Keratinocyte (primary cell): ENCODE measurements at regions not wholly inside any gene's neighbourhood (a gene's known extent, or its start where the extent isn't known, plus 50 kb on each side); places are given as distances from the start of the nearest gene placed in this dataset.

ENCODE experiments used
- EZH2 ChIP-seq: IDR thresholded peaks from one replicate; pipeline ENCODE4 v1.6.1; 2012; ENCODE audit warnings: inconsistent platforms, mild to moderate bottlenecking, low read length, moderate library complexity
- TF ChIP-seq, protein P1 (sequence below), 3 experiments: IDR thresholded peaks in 1 of 3; conservative IDR thresholded peaks in 1 of 3; optimal IDR thresholded peaks in 1 of 3; 2 replicates in 2 of 3; 3 replicates in 1 of 3; pipeline versions ENCODE3 to v1.5.1; 2011; ENCODE audit warnings: low read length in 3 of 3, mild to moderate bottlenecking in 3 of 3, moderate library complexity in 2 of 3, control low read depth in 1 of 3, inconsistent platforms in 1 of 3; ENCODE audit not compliant: insufficient read depth in 2 of 3; ENCODE audit errors: extremely low read depth in 1 of 3

DNA sequence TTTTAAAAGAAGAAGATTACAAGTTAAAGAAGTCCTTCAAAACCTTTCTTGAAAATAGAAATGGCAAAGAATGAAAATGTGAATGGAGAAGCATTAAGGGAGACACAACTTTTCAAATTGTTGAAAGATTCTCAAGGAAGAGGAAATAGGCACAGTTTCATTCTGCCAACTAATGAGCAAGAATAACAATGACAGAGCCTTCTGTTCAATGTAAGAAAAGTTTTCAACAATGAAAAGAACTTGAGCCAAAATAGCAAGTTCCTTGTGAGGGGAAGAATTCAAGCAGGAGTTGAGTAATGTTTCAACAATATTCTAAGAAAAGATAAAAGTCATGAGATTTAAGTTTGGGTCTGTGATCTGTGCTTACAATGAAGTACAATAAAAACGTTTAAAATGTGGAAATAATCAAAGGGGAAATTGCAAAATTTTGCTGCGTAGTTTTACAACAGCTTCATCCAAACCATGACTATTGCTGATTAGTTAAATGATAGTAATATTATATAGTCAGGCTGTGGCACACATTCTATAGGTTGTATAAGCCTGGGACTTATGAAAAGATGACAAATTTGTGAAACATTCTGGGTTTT is 122.6 kb downstream of the METTL4 start:
- TF ChIP-seq, protein P1, sequence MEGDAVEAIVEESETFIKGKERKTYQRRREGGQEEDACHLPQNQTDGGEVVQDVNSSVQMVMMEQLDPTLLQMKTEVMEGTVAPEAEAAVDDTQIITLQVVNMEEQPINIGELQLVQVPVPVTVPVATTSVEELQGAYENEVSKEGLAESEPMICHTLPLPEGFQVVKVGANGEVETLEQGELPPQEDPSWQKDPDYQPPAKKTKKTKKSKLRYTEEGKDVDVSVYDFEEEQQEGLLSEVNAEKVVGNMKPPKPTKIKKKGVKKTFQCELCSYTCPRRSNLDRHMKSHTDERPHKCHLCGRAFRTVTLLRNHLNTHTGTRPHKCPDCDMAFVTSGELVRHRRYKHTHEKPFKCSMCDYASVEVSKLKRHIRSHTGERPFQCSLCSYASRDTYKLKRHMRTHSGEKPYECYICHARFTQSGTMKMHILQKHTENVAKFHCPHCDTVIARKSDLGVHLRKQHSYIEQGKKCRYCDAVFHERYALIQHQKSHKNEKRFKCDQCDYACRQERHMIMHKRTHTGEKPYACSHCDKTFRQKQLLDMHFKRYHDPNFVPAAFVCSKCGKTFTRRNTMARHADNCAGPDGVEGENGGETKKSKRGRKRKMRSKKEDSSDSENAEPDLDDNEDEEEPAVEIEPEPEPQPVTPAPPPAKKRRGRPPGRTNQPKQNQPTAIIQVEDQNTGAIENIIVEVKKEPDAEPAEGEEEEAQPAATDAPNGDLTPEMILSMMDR (optimal IDR thresholded peaks at IDR 0.05 in 1 of 3, IDR thresholded peaks at IDR 0.05 in 1 of 3, conservative IDR thresholded peaks at IDR 0.05 in 1 of 3; ENCODE audit: extremely low read depth in 1 of 3, insufficient read depth in 2 of 3, low read length in 3 of 3) = no peak
- TF ChIP-seq EZH2 = no peak
